CD14-positive monocyte (primary cell): ENCODE measurements at regions not wholly inside any gene's neighbourhood (a gene's known extent, or its start where the extent isn't known, plus 50 kb on each side); places are given as distances from the start of the nearest gene placed in this dataset.

Experiments used
- DNase-seq, 3 donors: peaks; one replicate each; pipeline ENCODE4 v3.0.0-alpha.2; 2011 to 2022
- H2AFZ ChIP-seq: 2 replicates; pipeline ENCODE4 v1.6.0; 2012; ENCODE audit warnings: mild to moderate bottlenecking, low read depth, low read length, inconsistent platforms; ENCODE audit not compliant: insufficient read depth, poor library complexity, severe bottlenecking
- H3K27ac ChIP-seq, 2 donors: 1 replicate in 1 of 2; 2 replicates in 1 of 2; pipeline ENCODE4 v1.5.1; 2012 to 2013; ENCODE audit warnings: low read length in 2 of 2, control low read depth in 1 of 2, inconsistent platforms in 1 of 2, low read depth in 1 of 2, mild to moderate bottlenecking in 1 of 2
- H3K27me3 ChIP-seq, 2 donors: one replicate each; pipeline versions ENCODE4 v1.6.0 to v1.6.1; 2011 to 2013; ENCODE audit warnings: low read length in 2 of 2; ENCODE audit not compliant: control insufficient read depth in 2 of 2, insufficient read depth in 2 of 2
- H3K36me3 ChIP-seq, 2 donors: replicated peaks in 1 of 2; 1 replicate in 1 of 2; 2 replicates in 1 of 2; pipeline versions ENCODE4 v1.5.1 to v1.6.1; 2012 to 2013; ENCODE audit warnings: low read length in 2 of 2, control low read depth in 1 of 2, inconsistent platforms in 1 of 2, mild to moderate bottlenecking in 1 of 2; ENCODE audit not compliant: insufficient read depth in 2 of 2, control insufficient read depth in 1 of 2
- H3K4me1 ChIP-seq, 2 donors: 1 replicate in 1 of 2; 2 replicates in 1 of 2; pipeline versions ENCODE4 v1.5.1 to v1.6.1; 2012 to 2013; ENCODE audit warnings: low read length in 2 of 2, control low read depth in 1 of 2, inconsistent platforms in 1 of 2, mild to moderate bottlenecking in 1 of 2, moderate library complexity in 1 of 2; ENCODE audit not compliant: insufficient read depth in 2 of 2, control insufficient read depth in 1 of 2
- H3K4me2 ChIP-seq: replicated peaks from 2 replicates; pipeline ENCODE3; 2012; ENCODE audit warnings: low read length, moderate library complexity, mild to moderate bottlenecking; ENCODE audit not compliant: poor library complexity, severe bottlenecking; ENCODE audit errors: extremely low read depth
- H3K4me3 ChIP-seq, 3 experiments: fragments of 200-600 bp in 1 of 3; sonication (generic) in 1 of 3; replicated peaks in 1 of 3; 1 replicate in 2 of 3; 2 replicates in 1 of 3; pipeline ENCODE4 v1.5.1; 2011 to 2013; ENCODE audit warnings: low read length in 3 of 3, mild to moderate bottlenecking in 3 of 3, control low read depth in 2 of 3, low read depth in 2 of 3, inconsistent platforms in 1 of 3, moderate library complexity in 1 of 3
- H3K79me2 ChIP-seq: 2 replicates; pipeline ENCODE4 v1.6.0; 2012; ENCODE audit warnings: mild to moderate bottlenecking, control low read depth, inconsistent platforms, low read length, moderate library complexity; ENCODE audit not compliant: insufficient read depth
- H3K9ac ChIP-seq: 2 replicates; pipeline ENCODE4 v1.6.0; 2017; ENCODE audit warnings: low read length, mild to moderate bottlenecking; ENCODE audit not compliant: insufficient read depth, poor library complexity, severe bottlenecking
- H3K9me3 ChIP-seq, 2 donors: replicated peaks in 1 of 2; 1 replicate in 1 of 2; 2 replicates in 1 of 2; pipeline versions ENCODE4 v1.5.1 to v1.6.1; 2012 to 2013; ENCODE audit warnings: low read length in 2 of 2, control low read depth in 1 of 2; ENCODE audit not compliant: control insufficient read depth in 1 of 2, insufficient read depth in 1 of 2
- H4K20me1 ChIP-seq: 2 replicates; pipeline ENCODE4 v1.6.0; 2012; ENCODE audit warnings: mild to moderate bottlenecking, low read length, control low read depth, moderate library complexity; ENCODE audit not compliant: insufficient read depth
- H3K27ac Mint-ChIP-seq, 7 donors: one replicate each; pipeline ENCODE4 v1.8.0; 2020; ENCODE audit warnings: mild to moderate bottlenecking in 7 of 7, mixed read lengths in 7 of 7, moderate library complexity in 6 of 7, inconsistent platforms in 2 of 7
- H3K27me3 Mint-ChIP-seq, 3 donors: one replicate each; pipeline ENCODE4 v1.8.0; 2021 to 2022; ENCODE audit warnings: low read depth in 3 of 3, mild to moderate bottlenecking in 3 of 3, mixed read lengths in 3 of 3, moderate library complexity in 3 of 3, inconsistent platforms in 1 of 3
- H3K36me3 Mint-ChIP-seq, 2 donors: one replicate each; pipeline ENCODE4 v1.8.0; 2020; ENCODE audit warnings: mixed read lengths in 2 of 2, inconsistent platforms in 1 of 2, mild to moderate bottlenecking in 1 of 2
- H3K4me1 Mint-ChIP-seq: one replicate; pipeline ENCODE4 v1.8.0; 2020; ENCODE audit warnings: mild to moderate bottlenecking, mixed read lengths
- H3K4me3 Mint-ChIP-seq, 2 donors: one replicate each; pipeline ENCODE4 v1.8.0; 2020; ENCODE audit warnings: mild to moderate bottlenecking in 2 of 2, mixed read lengths in 2 of 2, moderate library complexity in 1 of 2
- H3K9me3 Mint-ChIP-seq, 7 donors: one replicate each; pipeline ENCODE4 v1.8.0; 2020 to 2022; ENCODE audit warnings: mixed read lengths in 7 of 7, mild to moderate bottlenecking in 6 of 7, moderate library complexity in 6 of 7, inconsistent platforms in 2 of 7
- WGBS: methylation state at CpG from one replicate; pipeline ENCODE4 v1.1.5; 2013; ENCODE audit warnings: missing lambda C conversion rate; ENCODE audit not compliant: insufficient coverage; 5-methylcytosine and 5-hydroxymethylcytosine counted together
- intact Hi-C, 2 donors: fragments of 100-400 bp; cut with micrococcal nuclease; formaldehyde crosslinking; loops; one replicate each; pipeline versions ENCODE4 v1.15.0 to v1.15.1; 2023
- TF ChIP-seq, protein P1 (sequence below): fragments of 200-600 bp; IDR thresholded peaks from one replicate; pipeline ENCODE4 v1.8.0; 2022; ENCODE audit warnings: antibody characterized with exemption, mild to moderate bottlenecking

GRCh38 chr6:102773636-102774035, 1380.1 kb downstream of the GRIK2 start:
- H4K20me1 ChIP-seq = no peaks in the 10 kb centered on the region
- Mint-ChIP-seq H3K4me3 (no peak overlapping the region), H3K4me1 (no peaks in the 10 kb centered on the region), H3K36me3 (no peaks in the 10 kb centered on the region), H3K9me3 (peaks cover 0 to 4% (median 2%) of the 10 kb centered on the region in 7 donors), H3K27me3 (no peaks in the 10 kb centered on the region), H3K27ac (no peak overlapping the region)
- WGBS = no CpG with 5 or more reads among the region's 2 CpGs
- no peaks in the 10 kb centered on the region for H3K36me3 ChIP-seq
- no peaks in the 10 kb centered on the region for H3K4me1 ChIP-seq
- DNase-seq = no peak
- intact Hi-C loops = no loop called here
- H3K79me2 ChIP-seq = no peaks in the 10 kb centered on the region
- H3K9ac ChIP-seq = no peak overlapping the region
- no peak overlapping the region for H3K4me2 ChIP-seq
- no peaks in the 10 kb centered on the region for H3K27me3 ChIP-seq
- TF ChIP-seq, protein P1, sequence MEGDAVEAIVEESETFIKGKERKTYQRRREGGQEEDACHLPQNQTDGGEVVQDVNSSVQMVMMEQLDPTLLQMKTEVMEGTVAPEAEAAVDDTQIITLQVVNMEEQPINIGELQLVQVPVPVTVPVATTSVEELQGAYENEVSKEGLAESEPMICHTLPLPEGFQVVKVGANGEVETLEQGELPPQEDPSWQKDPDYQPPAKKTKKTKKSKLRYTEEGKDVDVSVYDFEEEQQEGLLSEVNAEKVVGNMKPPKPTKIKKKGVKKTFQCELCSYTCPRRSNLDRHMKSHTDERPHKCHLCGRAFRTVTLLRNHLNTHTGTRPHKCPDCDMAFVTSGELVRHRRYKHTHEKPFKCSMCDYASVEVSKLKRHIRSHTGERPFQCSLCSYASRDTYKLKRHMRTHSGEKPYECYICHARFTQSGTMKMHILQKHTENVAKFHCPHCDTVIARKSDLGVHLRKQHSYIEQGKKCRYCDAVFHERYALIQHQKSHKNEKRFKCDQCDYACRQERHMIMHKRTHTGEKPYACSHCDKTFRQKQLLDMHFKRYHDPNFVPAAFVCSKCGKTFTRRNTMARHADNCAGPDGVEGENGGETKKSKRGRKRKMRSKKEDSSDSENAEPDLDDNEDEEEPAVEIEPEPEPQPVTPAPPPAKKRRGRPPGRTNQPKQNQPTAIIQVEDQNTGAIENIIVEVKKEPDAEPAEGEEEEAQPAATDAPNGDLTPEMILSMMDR = no peak
- H3K9me3 ChIP-seq = no peaks in the 10 kb centered on the region
- H3K4me3 ChIP-seq = no peak overlapping the region
- no peak overlapping the region for H3K27ac ChIP-seq
- no peak overlapping the region for H2AFZ ChIP-seq

- Histone ChIP-seq H3K9ac (no peak overlapping the region), H4K20me1 (no peaks in the 10 kb centered on the region), H3K9me3 (no peaks in the 10 kb centered on the region), H3K27ac (no peak overlapping the region), H3K36me3 (no peaks in the 10 kb centered on the region), H3K4me3 (no peak overlapping the region), H2AFZ (no peak overlapping the region), H3K27me3 (no peaks in the 10 kb centered on the region), H3K4me1 (no peaks in the 10 kb centered on the region), H3K79me2 (no peaks in the 10 kb centered on the region), H3K4me2 (no peak overlapping the region)
- Mint-ChIP-seq H3K36me3 (no peaks in the 10 kb centered on the region), H3K9me3 (peaks cover 0 to 4% (median 2%) of the 10 kb centered on the region in 7 donors), H3K27ac (no peak overlapping the region), H3K4me1 (no peaks in the 10 kb centered on the region), H3K4me3 (no peak overlapping the region), H3K27me3 (no peaks in the 10 kb centered on the region)
- TF ChIP-seq, protein P1 = no peak
- DNase-seq = no peak
- no CpG with 5 or more reads among the region's 2 CpGs for WGBS
- intact Hi-C loops = no loop called here
Observed at GRCh38 chr6:102766963-102767362, 1373.5 kb downstream of the GRIK2 start.
